Ovary (tissue), 7 donors: ENCODE measurements at regions not wholly inside any gene's neighbourhood (a gene's known extent, or its start where the extent isn't known, plus 50 kb on each side); places are given as distances from the start of the nearest gene placed in this dataset.

ENCODE experiments used
- DNase-seq, 5 donors: peaks; one replicate each; pipeline ENCODE4 v3.0.0-alpha.2; 2019 to 2020
- H3K27ac ChIP-seq, 2 donors: fragments of 200-600 bp; one replicate each; pipeline versions ENCODE4 v1.5.1 to v1.8.0; 2019 to 2022
- H3K27me3 ChIP-seq: fragments of 200-600 bp; one replicate; pipeline ENCODE4 v1.8.0; 2022
- H3K36me3 ChIP-seq: fragments of 200-600 bp; sonication (generic); one replicate; pipeline ENCODE4 v1.5.1; 2019
- H3K4me1 ChIP-seq: one replicate; pipeline ENCODE4 v1.8.1; 2013; ENCODE audit warnings: mild to moderate bottlenecking, moderate library complexity; ENCODE audit not compliant: insufficient read depth
- H3K4me3 ChIP-seq: fragments of 200-600 bp; sonication (generic); one replicate; pipeline ENCODE4 v1.5.1; 2017
- H3K9me3 ChIP-seq, 2 donors: fragments of 200-600 bp in 1 of 2; sonication (generic) in 1 of 2; one replicate each; pipeline versions ENCODE4 v1.5.1 to v1.8.1; 2013 to 2019; ENCODE audit warnings: mild to moderate bottlenecking in 1 of 2, moderate library complexity in 1 of 2
- EP300 ChIP-seq: sonication (generic); formaldehyde crosslinking; IDR thresholded peaks from one replicate; pipeline ENCODE4 v1.6.1; 2017; ENCODE audit warnings: antibody characterized with exemption
- POLR2A ChIP-seq: fragments of 450-650 bp; IDR thresholded peaks from one replicate; pipeline ENCODE4 v1.6.1; 2017; ENCODE audit warnings: antibody characterized with exemption, mild to moderate bottlenecking, moderate library complexity
- WGBS, 3 donors: extraction: QIAGEN DNeasy Blood & Tissue Kit in 1 of 3; methylation state at CpG; one replicate each; pipeline versions ENCODE4 v1.1.5 to v1.1.7; 2013 to 2017; 5-methylcytosine and 5-hydroxymethylcytosine counted together
- intact Hi-C, 4 donors: fragments of 100-400 bp; cut with DNase I; formaldehyde crosslinking; loops; one replicate each; pipeline versions ENCODE4 v1.11.0 to v1.15.1; 2022 to 2023
- TF ChIP-seq, protein P1 (sequence below), 3 donors: fragments of 450-650 bp in 2 of 3; fragments of 200-600 bp in 1 of 3; IDR thresholded peaks; one replicate each; pipeline versions ENCODE4 v1.5.1 to v1.8.0; 2016 to 2022; ENCODE audit warnings: antibody characterized with exemption in 3 of 3, mild to moderate bottlenecking in 1 of 3
- donor health status: DM: no; HTN: no; CAD: no; lungs with moderate emphysema.
- donor health status: DM: no; HTN: no; CAD: no.
- donor health status: Bipolar disorder and iron deficiency.
- donor health status: DM: no; HTN: no; CAD: no.
- donor health status: DM: yes; HTN: yes; CAD: no.

DNA sequence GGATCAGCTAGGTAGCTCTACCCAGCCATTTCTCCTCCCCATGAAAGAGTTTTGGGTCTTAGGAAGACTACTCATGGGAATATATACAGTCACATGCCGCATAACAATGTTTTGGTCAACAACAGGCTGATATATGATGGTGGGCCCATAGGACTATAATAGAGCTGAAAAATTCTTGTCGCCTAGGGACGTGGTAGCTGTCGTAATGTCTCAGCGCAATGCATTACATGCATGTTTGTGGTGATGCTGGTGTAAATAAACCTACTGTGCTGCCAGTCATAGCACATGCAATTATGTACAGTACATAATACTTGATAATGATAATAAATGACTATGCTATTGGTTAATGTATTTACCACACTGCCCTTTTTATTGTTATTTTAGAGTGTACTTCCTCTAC, 78.2 kb upstream of the DLX6 start:
- Histone ChIP-seq H3K27ac (no peak overlapping the region), H3K4me1 (no peaks in the 10 kb centered on the region), H3K4me3 (no peak overlapping the region), H3K27me3 (no peaks in the 10 kb centered on the region), H3K36me3 (no peaks in the 10 kb centered on the region), H3K9me3 (no peaks in the 10 kb centered on the region)
- intact Hi-C loops = no loop called here
- TF ChIP-seq, protein P1, sequence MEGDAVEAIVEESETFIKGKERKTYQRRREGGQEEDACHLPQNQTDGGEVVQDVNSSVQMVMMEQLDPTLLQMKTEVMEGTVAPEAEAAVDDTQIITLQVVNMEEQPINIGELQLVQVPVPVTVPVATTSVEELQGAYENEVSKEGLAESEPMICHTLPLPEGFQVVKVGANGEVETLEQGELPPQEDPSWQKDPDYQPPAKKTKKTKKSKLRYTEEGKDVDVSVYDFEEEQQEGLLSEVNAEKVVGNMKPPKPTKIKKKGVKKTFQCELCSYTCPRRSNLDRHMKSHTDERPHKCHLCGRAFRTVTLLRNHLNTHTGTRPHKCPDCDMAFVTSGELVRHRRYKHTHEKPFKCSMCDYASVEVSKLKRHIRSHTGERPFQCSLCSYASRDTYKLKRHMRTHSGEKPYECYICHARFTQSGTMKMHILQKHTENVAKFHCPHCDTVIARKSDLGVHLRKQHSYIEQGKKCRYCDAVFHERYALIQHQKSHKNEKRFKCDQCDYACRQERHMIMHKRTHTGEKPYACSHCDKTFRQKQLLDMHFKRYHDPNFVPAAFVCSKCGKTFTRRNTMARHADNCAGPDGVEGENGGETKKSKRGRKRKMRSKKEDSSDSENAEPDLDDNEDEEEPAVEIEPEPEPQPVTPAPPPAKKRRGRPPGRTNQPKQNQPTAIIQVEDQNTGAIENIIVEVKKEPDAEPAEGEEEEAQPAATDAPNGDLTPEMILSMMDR (IDR thresholded peaks at IDR 0.05) = no peak
- TF ChIP-seq POLR2A (no peak), EP300 (no peak)
- WGBS, 3 donors = 94 to 96% (median 94%) methylated on average over 5 of the region's 5 CpGs
- no peak for DNase-seq

DNA sequence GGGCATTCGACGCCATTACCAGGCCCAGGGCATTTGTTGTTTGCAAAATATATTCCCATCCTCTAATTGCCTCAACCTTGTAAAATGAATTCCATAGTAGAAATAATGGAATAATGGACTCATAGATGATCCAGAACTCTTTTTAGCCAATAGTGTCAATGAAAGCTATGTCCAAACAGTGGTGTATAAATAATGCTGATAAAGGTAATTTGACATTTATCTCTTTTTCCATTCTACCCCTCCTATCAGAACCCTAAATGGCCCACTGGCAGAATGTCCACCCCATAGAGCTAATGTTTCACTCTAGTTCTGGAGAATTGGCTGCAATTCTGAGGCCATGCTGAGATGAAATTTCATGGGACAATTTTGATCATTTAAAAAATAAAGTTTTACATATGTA, 76.4 kb upstream of the DLX6 start:
- H3K36me3 ChIP-seq = no peaks in the 10 kb centered on the region
- no peak overlapping the region for H3K27ac ChIP-seq
- intact Hi-C loops = no loop called here
- no peaks in the 10 kb centered on the region for H3K9me3 ChIP-seq
- H3K4me1 ChIP-seq = no peaks in the 10 kb centered on the region
- DNase-seq = no peak
- H3K27me3 ChIP-seq = no peaks in the 10 kb centered on the region
- no peak overlapping the region for H3K4me3 ChIP-seq
- WGBS, 3 donors = 59 to 72% (median 60%) methylated on average over 2 of the region's 2 CpGs
- TF ChIP-seq POLR2A (no peak), EP300 (no peak)
- TF ChIP-seq, protein P1 (IDR thresholded peaks at IDR 0.05) = no peak

DNA sequence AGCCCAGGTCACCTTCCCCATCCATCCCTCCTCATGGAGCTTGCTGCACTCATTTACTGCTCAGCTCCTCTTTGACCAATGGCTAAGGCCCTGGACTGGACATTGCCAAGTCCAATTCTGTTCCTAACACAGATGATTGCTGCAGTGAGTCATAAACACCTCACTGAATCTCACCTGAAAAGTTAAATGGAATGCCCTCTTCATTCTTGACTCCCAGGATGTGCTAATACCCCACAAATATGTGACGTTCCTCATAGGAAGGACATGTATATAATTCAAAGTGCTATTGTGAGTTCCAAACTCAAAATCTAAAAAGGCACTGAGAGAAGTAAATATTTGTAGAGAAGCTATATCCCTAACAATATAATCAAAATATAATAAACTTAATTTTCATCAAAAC, 73.5 kb upstream of the DLX6 start:
- 72 to 91% (median 85%) methylated on average over 1 of the region's 1 CpG for WGBS, 3 donors
- no peak for TF ChIP-seq EP300
- no peak for TF ChIP-seq POLR2A
- Histone ChIP-seq H3K4me3 (no peak overlapping the region), H3K9me3 (no peaks in the 10 kb centered on the region), H3K27ac (no peak overlapping the region), H3K27me3 (no peaks in the 10 kb centered on the region), H3K4me1 (no peaks in the 10 kb centered on the region), H3K36me3 (no peaks in the 10 kb centered on the region)
- no peak for DNase-seq
- intact Hi-C loops = no loop called here

DNA sequence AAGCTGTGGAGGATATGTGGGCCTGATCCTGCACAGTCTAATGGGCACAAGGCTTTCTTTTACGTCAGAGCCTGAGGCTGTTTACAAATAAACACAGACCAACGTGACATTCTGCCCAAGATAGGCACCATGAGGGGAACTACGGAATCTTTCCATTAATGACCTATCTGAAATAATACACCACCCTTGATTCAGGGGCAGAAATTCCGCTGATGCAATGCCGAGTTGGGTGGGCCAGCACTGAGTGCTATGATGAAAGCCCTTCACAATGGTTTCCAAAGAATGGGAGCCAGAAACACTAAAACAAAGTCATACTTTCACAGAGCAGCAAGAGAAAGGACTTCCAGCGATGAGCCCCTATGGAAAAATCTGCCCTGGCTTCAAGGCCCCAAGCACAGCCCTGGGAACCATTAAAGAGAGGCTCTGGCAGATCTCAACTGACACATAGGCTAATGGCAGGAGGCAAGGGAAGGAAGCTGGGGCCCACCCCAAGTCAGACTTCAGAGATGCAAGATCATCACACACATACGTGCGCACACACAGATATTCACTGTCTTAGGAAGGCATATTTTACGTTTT, 72.2 kb upstream of the DLX6 start:
- H3K27ac ChIP-seq = no peak overlapping the region
- TF ChIP-seq EP300 (no peak), POLR2A (no peak)
- TF ChIP-seq, protein P1 (IDR thresholded peaks at IDR 0.05) = no peak
- no peak overlapping the region for H3K4me3 ChIP-seq
- no peaks in the 10 kb centered on the region for H3K27me3 ChIP-seq
- no peaks in the 10 kb centered on the region for H3K36me3 ChIP-seq
- H3K9me3 ChIP-seq = no peaks in the 10 kb centered on the region
- no peaks in the 10 kb centered on the region for H3K4me1 ChIP-seq
- intact Hi-C loops = no loop called here
- no peak for DNase-seq
- 67 to 83% (median 69%) methylated on average over 9 of the region's 9 CpGs for WGBS, 3 donors

DNA sequence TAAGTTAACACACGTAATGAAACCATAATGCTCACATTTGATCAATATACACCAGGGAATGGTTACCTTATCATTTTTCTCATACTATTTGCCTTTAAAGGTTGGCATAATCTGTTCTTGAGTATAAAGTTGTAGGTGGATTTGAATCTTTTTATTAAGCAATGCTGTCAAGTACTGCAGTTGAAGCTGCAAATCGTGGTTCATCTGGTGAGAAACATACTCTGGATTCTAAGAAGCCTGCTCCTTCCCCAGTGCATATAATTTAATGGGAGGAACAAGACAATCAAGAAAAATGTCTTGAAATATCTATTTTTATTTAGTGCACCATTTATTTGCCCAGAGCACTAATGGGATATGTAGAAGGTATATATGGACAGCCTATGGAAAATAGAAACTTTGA, 68.7 kb upstream of the DLX6 start:
- no peak for DNase-seq
- Histone ChIP-seq H3K27me3 (no peaks in the 10 kb centered on the region), H3K9me3 (no peaks in the 10 kb centered on the region), H3K4me1 (no peaks in the 10 kb centered on the region), H3K4me3 (no peak overlapping the region), H3K27ac (no peak overlapping the region), H3K36me3 (no peaks in the 10 kb centered on the region)
- TF ChIP-seq EP300 (no peak), POLR2A (no peak)
- TF ChIP-seq, protein P1 (IDR thresholded peaks at IDR 0.05) = no peak
- intact Hi-C loops = no loop called here
- 86 to 87% (median 87%) methylated on average over 2 of the region's 2 CpGs for WGBS, 3 donors
